Small intestine (tissue), 7 donors: ENCODE measurements at regions not wholly inside any gene's neighbourhood (a gene's known extent, or its start where the extent isn't known, plus 50 kb on each side); places are given as distances from the start of the nearest gene placed in this dataset.

Source experiments
- DNase-seq, 2 donors: peaks; one replicate each; pipeline versions ENCODE4 v3.0.0 to v3.0.0-alpha.2; 2013
- FAIRE-seq: peaks from 2 replicates; lab custom pipeline; 2012; peaks lifted over from hg19 to GRCh38; lab: Jason Lieb, UNC
- H3K27ac ChIP-seq, 3 donors: one replicate each; pipeline ENCODE4 v1.5.1; 2013; ENCODE audit warnings: low read length in 2 of 3, mild to moderate bottlenecking in 2 of 3, control low read depth in 1 of 3, inconsistent platforms in 1 of 3, low read depth in 1 of 3, moderate library complexity in 1 of 3
- H3K27me3 ChIP-seq, 3 donors: one replicate each; pipeline ENCODE4 v1.6.1; 2013; ENCODE audit warnings: low read length in 3 of 3, inconsistent platforms in 1 of 3; ENCODE audit not compliant: control insufficient read depth in 3 of 3, insufficient read depth in 3 of 3
- H3K36me3 ChIP-seq, 3 donors: one replicate each; pipeline ENCODE4 v1.6.1; 2013; ENCODE audit warnings: low read length in 3 of 3, inconsistent platforms in 1 of 3, low read depth in 1 of 3, mild to moderate bottlenecking in 1 of 3, moderate library complexity in 1 of 3; ENCODE audit not compliant: control insufficient read depth in 3 of 3, insufficient read depth in 2 of 3
- H3K4me1 ChIP-seq, 3 donors: one replicate each; pipeline ENCODE4 v1.6.1; 2013; ENCODE audit warnings: low read length in 2 of 3, inconsistent platforms in 1 of 3, low read depth in 1 of 3, mild to moderate bottlenecking in 1 of 3, moderate library complexity in 1 of 3; ENCODE audit not compliant: control insufficient read depth in 3 of 3, insufficient read depth in 2 of 3
- H3K4me3 ChIP-seq, 3 donors: one replicate each; pipeline ENCODE4 v1.5.1; 2013; ENCODE audit warnings: low read length in 3 of 3, control low read depth in 1 of 3, inconsistent platforms in 1 of 3, low read depth in 1 of 3, mild to moderate bottlenecking in 1 of 3, moderate library complexity in 1 of 3
- H3K9me3 ChIP-seq, 2 donors: one replicate each; pipeline ENCODE4 v1.6.1; 2013; ENCODE audit warnings: low read depth in 1 of 2, low read length in 1 of 2; ENCODE audit not compliant: control insufficient read depth in 2 of 2, insufficient read depth in 1 of 2
- WGBS, 3 donors: extraction: QIAGEN DNeasy Blood & Tissue Kit; methylation state at CpG; one replicate each; pipeline ENCODE4 v1.1.7; 2013; 5-methylcytosine and 5-hydroxymethylcytosine counted together
- donor health status: healthy with polysubstance abuse.
- donor health status: control.
- donor health status: control.
- donor health status: Bipolar disorder and iron deficiency.
- donor health status: healthy.

DNA sequence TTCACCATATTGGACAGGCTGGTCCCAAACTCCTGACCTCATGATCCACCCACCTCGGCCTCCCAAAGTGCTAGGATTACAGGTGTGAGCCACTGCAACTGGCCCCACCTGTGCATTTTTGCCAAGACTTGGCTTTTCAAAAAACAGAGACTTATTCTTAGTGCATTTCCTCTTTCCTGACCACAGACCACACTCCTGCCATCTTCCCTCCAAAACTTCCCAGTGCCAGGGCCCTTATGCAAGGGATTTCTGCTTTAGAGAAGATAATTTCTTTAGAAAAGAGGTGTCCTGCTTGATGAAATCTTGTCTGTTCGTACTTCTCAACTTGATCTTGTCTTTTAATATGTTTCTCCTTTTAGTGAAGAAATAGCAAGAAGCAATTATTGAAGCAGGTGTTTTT lies 98.8 kb upstream of the ZNF516 start:
- DNase-seq (no peak), FAIRE-seq (no peak)
- no peak overlapping the region for H3K27ac ChIP-seq
- no peaks in the 10 kb centered on the region for H3K9me3 ChIP-seq
- WGBS, 3 donors, result 79 to 80% (median 80%) methylated on average over 2 of the region's 2 CpGs
- H3K36me3 ChIP-seq, result no peaks in the 10 kb centered on the region
- H3K27me3 ChIP-seq, result peaks cover 0 to 4% (median 0%) of the 10 kb centered on the region in 3 donors
- no peak overlapping the region for H3K4me3 ChIP-seq
- H3K4me1 ChIP-seq, result no peaks in the 10 kb centered on the region

GRCh38 chr18:76592981-76593381 lies 97.9 kb upstream of the ZNF516 start:
- H3K27ac ChIP-seq, result no peak overlapping the region
- H3K36me3 ChIP-seq, result no peaks in the 10 kb centered on the region
- no peaks in the 10 kb centered on the region for H3K9me3 ChIP-seq
- H3K4me3 ChIP-seq, result no peak overlapping the region
- H3K4me1 ChIP-seq, result no peaks in the 10 kb centered on the region
- 18 to 40% (median 20%) methylated on average over 10 of the region's 10 CpGs for WGBS, 3 donors
- peaks cover 0 to 7% (median 0%) of the 10 kb centered on the region in 3 donors for H3K27me3 ChIP-seq
- FAIRE-seq, result no peak
- peak in 1 of 2 donors; percentile 11 for DNase-seq

DNA sequence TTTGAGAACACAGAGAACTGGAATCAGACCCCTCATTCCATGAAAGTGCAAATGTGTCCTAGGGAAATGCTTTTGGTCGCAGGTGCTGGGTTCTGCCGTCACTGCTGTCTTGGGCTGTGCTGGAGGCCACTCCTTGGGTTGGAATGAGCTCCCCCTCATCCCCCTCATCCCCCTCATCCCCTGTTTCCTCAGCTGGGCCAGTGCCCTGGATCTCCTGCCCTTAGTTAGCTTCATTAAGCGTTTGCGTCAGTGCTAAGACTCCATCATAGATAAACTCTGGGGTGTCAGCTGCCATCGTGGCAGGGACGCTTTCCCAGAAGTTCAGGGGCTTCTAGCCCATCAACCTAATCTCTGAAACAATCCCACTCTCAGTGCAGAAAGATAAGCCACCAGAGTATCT lies 97.1 kb upstream of the ZNF516 start:
- Histone ChIP-seq H3K36me3 (no peaks in the 10 kb centered on the region), H3K27me3 (peaks cover 0 to 7% (median 0%) of the 10 kb centered on the region in 3 donors), H3K27ac (no peak overlapping the region), H3K9me3 (no peaks in the 10 kb centered on the region), H3K4me3 (no peak overlapping the region), H3K4me1 (no peaks in the 10 kb centered on the region)
- FAIRE-seq (no peak), DNase-seq (no peak)
- 65 to 78% (median 73%) methylated on average over 6 of the region's 6 CpGs for WGBS, 3 donors

DNA sequence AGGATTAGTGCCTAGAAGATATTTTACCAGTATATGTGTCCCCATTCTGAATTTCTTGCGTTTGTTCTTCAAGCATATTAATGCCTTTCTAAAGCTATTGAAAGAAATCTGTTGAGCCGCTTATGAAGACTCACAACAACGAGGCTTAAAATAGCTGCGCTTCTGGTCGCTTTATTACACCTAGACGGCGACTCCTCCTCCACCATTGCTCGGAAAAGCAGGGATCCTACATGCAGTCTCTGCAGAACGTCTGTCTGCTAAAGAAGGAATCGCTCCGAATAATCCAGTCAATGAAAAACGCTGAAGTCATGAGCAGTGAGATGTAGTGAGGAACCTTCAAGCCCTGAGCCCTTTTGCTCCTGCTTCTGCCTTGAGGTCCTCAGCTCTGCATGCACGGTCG lies 94.8 kb upstream of the ZNF516 start:
- WGBS, 3 donors, result 83 to 89% (median 87%) methylated on average over 14 of the region's 14 CpGs
- no peak for FAIRE-seq
- H3K27ac ChIP-seq, result no peak overlapping the region
- no peak overlapping the region for H3K4me3 ChIP-seq
- H3K4me1 ChIP-seq, result no peaks in the 10 kb centered on the region
- no peak for DNase-seq
- H3K9me3 ChIP-seq, result no peaks in the 10 kb centered on the region
- H3K36me3 ChIP-seq, result no peaks in the 10 kb centered on the region
- peaks cover 0 to 7% (median 0%) of the 10 kb centered on the region in 3 donors for H3K27me3 ChIP-seq

DNA sequence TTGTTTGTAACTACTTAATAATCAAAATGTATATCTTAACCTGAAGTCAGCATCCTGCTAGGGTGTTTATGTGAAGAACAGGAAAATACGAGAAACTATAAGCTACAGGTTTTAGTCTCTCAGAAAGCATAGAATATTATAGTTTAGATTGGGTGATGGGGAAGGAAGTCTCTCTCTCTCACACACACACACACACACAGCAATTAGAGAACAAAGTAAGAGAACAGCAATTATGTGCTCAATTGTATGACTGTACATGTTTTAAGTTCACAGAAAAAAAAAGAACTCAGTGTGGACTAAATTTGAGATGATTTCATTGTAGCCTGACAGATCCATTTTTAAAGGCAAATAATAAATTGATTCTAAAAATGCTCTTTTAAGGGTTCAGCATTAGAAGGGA lies 94.3 kb upstream of the ZNF516 start:
- peaks cover 0 to 7% (median 0%) of the 10 kb centered on the region in 3 donors for H3K27me3 ChIP-seq
- H3K9me3 ChIP-seq, result no peaks in the 10 kb centered on the region
- no peak overlapping the region for H3K4me3 ChIP-seq
- WGBS, 3 donors, result 36 to 55% (median 44%) methylated on average over 1 of the region's 1 CpG
- no peak for FAIRE-seq
- no peaks in the 10 kb centered on the region for H3K4me1 ChIP-seq
- no peaks in the 10 kb centered on the region for H3K36me3 ChIP-seq
- H3K27ac ChIP-seq, result no peak overlapping the region
- DNase-seq, result no peak

GRCh38 chr18:76588601-76589226 lies 93.7 kb upstream of the ZNF516 start:
- H3K27me3 ChIP-seq, result peaks cover 0 to 7% (median 0%) of the 10 kb centered on the region in 3 donors
- peak overlapping the region in 1 of 3 donors; percentile 31 for H3K4me3 ChIP-seq
- FAIRE-seq, result no peak
- no peaks in the 10 kb centered on the region for H3K36me3 ChIP-seq
- DNase-seq, result no peak
- no peaks in the 10 kb centered on the region for H3K4me1 ChIP-seq
- no peaks in the 10 kb centered on the region for H3K9me3 ChIP-seq
- 17 to 22% (median 21%) methylated on average over 21 of the region's 21 CpGs for WGBS, 3 donors
- H3K27ac ChIP-seq, result no peak overlapping the region

GRCh38 chr18:76587879-76588271 lies 92.8 kb upstream of the ZNF516 start:
- no peaks in the 10 kb centered on the region for H3K4me1 ChIP-seq
- FAIRE-seq (no peak), DNase-seq (no peak)
- H3K27ac ChIP-seq, result no peak overlapping the region
- H3K27me3 ChIP-seq, result peaks cover 0 to 7% (median 0%) of the 10 kb centered on the region in 3 donors
- no peak overlapping the region for H3K4me3 ChIP-seq
- 55 to 91% (median 71%) methylated on average over 2 of the region's 2 CpGs for WGBS, 3 donors
- no peaks in the 10 kb centered on the region for H3K36me3 ChIP-seq
- no peaks in the 10 kb centered on the region for H3K9me3 ChIP-seq

DNA sequence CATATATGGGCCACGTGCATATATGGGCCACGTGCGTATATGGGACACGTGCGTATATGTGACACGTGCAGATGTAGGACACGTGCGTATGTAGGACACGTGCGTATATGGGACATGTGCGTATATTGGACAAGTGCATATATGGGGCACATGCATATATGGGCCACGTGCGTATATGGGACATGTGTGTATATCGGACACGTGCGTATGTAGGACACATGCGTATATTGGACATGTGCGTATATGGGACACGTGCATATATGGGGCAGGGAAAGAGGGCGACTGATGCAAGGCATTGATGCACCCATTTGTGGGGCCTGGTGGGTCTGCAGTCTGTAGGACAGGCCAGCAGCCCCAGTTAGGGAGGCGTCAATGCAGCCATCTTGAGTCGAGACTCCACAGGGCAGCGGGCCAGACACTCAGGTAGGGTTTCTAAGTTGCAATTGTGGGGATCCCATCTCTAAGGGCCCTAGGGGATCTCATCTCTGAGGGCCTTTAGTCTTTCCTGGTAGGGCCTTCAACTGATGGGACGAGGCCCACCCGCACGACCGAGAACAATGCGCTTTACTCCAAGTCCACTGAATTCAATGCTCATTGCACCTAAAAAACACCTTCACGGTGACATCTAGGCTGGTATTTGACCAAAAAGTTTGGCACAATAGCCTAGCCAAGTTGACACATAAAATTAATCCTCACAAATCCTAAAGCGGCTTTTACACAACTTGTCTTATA lies 92.3 kb upstream of the ZNF516 start:
- H3K4me3 ChIP-seq, result no peak overlapping the region
- no peaks in the 10 kb centered on the region for H3K4me1 ChIP-seq
- WGBS, 3 donors, result 96 to 98% (median 97%) methylated on average over 30 of the region's 30 CpGs
- no peaks in the 10 kb centered on the region for H3K36me3 ChIP-seq
- FAIRE-seq (no peak), DNase-seq (no peak)
- no peaks in the 10 kb centered on the region for H3K9me3 ChIP-seq
- H3K27ac ChIP-seq, result no peak overlapping the region
- peaks cover 0 to 7% (median 0%) of the 10 kb centered on the region in 3 donors for H3K27me3 ChIP-seq
